ENCODE measurements at regions not wholly inside any gene's neighbourhood (a gene's known extent, or its start where the extent isn't known, plus 50 kb on each side); places are given as distances from the start of the nearest gene placed in this dataset.

- TF ChIP-seq CTCF (IDR thresholded peaks at IDR 0.05; ENCODE audit: poor library complexity, severe bottlenecking) (no peak), POLR2AphosphoS5 (IDR thresholded peaks at IDR 0.05) (no peak), TAF1 (IDR thresholded peaks at IDR 0.05; ENCODE audit: low read depth) (no peak), SMC3 (conservative IDR thresholded peaks at IDR 0.05; ENCODE audit: poor library complexity) (no peak)
Measured at GRCh38 chr13:83162493-83162892, 719.8 kb downstream of the SLITRK1 start.
